Thyroid gland (tissue), 4 donors: ENCODE measurements at regions not wholly inside any gene's neighbourhood (a gene's known extent, or its start where the extent isn't known, plus 50 kb on each side); places are given as distances from the start of the nearest gene placed in this dataset.

Experiments used
- CTCF ChIP-seq, 6 experiments: fragments of 200-600 bp in 3 of 6; fragments of 450-650 bp in 3 of 6; sonication (generic) in 3 of 6; IDR thresholded peaks; one replicate each; pipeline ENCODE4 v1.5.1; 2016 to 2019; ENCODE audit warnings: antibody characterized with exemption in 6 of 6, mild to moderate bottlenecking in 2 of 6, inconsistent platforms in 1 of 6, moderate library complexity in 1 of 6
- POLR2A ChIP-seq, 2 donors: fragments of 450-650 bp; IDR thresholded peaks; one replicate each; pipeline ENCODE4 v1.6.1; 2017; ENCODE audit warnings: antibody characterized with exemption in 2 of 2, mild to moderate bottlenecking in 2 of 2, moderate library complexity in 1 of 2

- TF ChIP-seq CTCF (IDR thresholded peaks at IDR 0.05): no peak
- TF ChIP-seq POLR2A (IDR thresholded peaks at IDR 0.05): no peak
Observed at GRCh38 chr3:182019926-182020325, 308.2 kb downstream of the SOX2 start.
